Globus pallidus (tissue), 1 donor: ENCODE measurements at regions not wholly inside any gene's neighbourhood (a gene's known extent, or its start where the extent isn't known, plus 50 kb on each side); places are given as distances from the start of the nearest gene placed in this dataset.

ENCODE experiments used
- DNase-seq: peaks from one replicate; pipeline ENCODE4 v3.0.0-alpha.2; 2015; ENCODE audit warnings: low spot score

DNA sequence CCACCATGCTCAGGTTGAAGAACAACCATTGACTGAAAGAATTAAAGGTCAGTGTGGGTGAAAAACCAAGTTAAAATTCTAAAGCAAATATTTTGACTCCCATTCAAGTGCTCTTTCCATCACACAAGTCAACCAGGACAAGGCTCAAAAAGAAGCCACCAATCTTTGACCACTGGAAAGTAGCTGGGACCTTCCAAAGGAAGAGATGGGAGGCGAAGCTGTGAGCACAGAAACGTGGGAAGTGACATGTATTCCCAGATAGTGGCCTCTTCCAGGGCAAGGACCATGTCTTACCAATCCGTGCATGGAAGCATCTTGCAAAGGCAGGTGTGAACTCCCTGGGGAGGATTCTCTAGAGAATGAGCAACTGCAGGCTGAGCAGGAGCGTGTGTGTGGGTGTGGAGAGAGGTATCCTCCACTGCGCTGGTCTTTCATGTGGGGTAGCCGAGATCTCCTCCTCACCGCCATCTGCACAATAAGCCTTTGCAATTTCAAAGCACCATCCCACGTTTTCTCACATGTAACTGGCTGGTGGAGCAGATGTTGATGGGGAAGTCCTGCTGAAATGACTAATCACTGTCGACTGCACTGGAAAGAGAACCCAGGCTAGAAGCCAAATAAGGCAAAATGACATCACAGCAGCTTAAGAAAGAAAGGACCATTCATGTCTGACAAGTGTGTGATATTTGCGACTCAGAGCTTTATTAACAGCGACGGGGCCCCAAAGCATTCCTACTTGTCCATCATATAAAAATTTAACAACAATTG lies 189.4 kb upstream of the RREB1 start:
- no peak for DNase-seq

GRCh38 chr6:6919173-6919572 lies 188.6 kb upstream of the RREB1 start:
- no peak for DNase-seq

DNA sequence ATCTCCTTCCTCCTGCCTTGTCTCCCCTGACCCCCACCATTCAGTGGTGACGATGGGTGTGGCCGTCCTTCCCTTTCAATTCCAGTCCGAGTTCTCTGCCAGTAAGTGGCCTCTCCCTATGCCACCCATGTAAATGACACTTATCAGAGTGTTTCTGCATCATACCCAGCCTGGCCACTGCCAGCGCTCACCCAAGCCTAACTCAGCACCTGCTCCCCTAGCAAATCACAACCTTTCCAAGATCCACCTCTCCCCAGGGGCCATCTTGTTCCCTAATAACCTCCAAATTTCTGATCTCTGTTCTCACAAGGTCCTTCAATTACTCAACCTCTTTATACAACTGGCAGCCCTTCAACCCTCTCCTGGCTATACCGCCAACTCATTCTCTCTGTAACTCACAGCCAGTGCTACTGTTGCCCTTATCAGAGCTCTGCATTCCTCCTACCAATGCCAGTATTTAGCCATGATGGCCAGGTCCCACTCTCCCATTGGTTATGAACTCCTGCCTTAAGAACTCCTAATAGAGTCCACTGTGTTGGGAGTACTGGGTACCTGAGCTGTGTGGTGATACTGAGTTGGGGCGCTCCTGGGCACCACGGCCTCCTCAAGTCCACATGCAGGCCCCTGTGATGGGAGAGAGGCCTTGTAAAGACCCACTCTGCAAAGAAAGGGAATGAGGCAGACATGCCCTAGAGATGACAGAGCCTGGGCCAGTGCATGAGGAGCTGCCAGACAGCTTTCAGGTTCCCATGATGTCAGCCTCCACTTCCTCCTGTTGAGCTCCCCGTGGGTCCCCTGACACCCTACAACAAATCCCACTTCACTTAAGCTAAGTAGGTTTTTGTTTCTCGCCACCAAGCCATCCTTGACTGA lies 187.4 kb upstream of the RREB1 start:
- DNase-seq: no peak

GRCh38 chr6:6920987-6921313 lies 186.8 kb upstream of the RREB1 start:
- DNase-seq: no peak

DNA sequence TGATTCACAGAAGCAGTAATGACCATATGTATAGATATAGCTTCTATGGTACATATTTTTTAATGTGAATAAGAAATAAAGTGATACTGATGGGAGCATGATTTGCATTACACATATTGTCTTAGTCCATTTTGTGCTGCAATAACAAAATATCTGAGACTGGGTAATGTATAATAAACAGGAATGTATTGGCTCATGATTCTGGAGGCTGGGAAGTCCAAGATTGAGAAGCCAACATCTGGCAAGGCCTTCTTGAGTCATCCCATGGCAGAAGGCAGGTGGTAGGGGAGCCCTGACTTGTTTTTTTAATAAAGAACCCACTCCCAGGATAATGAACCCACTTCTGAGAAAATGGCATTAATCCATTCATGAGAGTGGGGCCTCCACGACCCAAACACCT lies 185.6 kb upstream of the RREB1 start:
- DNase-seq: no peak

DNA sequence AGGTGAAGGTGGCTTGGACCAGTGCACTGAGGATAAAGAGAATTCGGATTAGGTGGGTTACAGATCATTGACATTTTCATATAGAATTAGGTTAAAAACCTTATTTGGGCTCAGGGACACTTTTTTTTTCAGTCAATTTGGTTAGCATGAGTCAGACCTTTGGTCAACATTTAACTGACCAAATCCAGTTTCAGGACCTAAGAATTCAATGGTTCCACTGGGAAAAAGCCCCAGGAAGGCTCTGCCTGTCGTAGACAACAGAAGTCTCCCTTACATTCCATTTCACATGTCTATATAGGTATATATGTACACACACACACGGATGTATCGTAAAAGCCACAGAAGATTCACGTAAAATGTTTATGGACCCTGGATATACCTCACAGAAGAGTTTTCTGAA lies 184.2 kb upstream of the RREB1 start:
- DNase-seq: no peak

- DNase-seq: no peak
These were observed 183.1 kb upstream of the RREB1 start for GRCh38 chr6:6924708-6925107.

GRCh38 chr6:6925391-6926164 lies 182.2 kb upstream of the RREB1 start:
- DNase-seq: no peak

- no peak for DNase-seq
These were observed 180.9 kb upstream of the RREB1 start for GRCh38 chr6:6926856-6927255.

- DNase-seq: peak; percentile 12
These were observed 180.0 kb upstream of the RREB1 start for GRCh38 chr6:6927521-6928361.

- DNase-seq: no peak
These were observed 177.4 kb upstream of the RREB1 start for GRCh38 chr6:6930223-6930880.

DNA sequence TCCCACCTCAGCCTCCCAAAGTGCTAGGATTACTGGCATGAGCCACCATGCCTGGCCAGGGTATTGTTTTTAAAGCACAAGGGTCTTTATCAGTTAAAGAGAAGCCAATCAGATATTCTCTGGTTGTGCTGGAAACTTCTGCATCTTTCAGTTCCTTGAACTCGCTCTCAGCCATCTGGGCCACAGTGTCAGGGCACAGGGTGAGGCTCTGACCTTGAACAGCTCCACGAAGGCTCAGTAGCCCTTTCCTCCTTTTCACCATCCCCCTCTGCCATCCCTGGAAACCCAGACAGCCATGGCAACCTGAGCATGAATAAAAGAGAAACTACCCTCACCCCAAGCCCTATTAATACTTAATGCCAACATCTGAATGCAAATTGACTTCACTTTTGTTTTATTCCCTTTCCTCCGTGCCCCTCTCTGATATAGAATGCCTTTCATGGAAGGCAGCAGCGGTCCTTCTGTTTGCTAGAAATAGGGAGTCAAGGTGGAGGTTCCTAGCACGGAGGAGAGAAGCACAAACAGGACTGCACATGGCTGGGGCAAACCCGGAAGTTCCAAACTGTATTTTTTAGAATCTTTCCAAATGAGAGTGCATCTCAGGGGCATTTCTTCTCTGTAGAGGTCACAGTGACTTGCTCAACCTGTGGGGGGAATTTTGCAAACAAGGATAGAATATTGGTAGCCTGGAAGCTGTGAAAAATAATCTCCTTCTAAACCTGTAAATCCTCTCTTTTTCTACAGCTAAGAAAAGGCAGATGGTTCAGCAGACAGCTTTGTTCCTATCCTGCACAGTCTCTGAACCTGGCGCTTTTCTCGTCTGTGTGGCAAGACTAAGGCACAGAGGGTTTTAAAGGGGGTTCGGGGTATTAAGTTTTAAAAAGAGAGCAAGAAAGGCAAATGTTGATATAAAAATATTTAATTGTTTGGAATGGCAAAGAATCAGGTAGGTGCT lies 176.4 kb upstream of the RREB1 start:
- no peak for DNase-seq

GRCh38 chr6:6932341-6932740 lies 175.4 kb upstream of the RREB1 start:
- DNase-seq: no peak

DNA sequence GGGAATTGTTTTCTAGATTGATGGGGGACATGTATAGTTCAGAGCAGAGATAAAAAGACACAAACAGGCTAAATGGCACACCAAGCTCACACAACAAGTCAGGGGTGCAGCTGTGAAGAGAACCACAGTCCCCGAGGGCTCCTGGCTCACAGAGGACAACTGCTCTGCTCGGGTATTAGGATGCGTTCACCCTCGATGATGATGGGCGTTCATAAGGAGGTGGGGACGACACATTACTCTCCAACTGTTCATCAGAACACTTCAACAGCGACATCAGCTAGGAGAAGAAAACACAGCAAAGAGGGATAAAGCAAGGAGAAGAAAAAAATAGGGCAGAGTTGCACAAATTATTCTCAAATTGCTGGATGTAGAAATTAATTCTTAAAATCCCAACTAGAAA lies 174.8 kb upstream of the RREB1 start:
- no peak for DNase-seq

- no peak for DNase-seq
These were observed 167.4 kb upstream of the RREB1 start for GRCh38 chr6:6940031-6941025.

- DNase-seq: no peak
These were observed 166.6 kb upstream of the RREB1 start for GRCh38 chr6:6941201-6941600.

DNA sequence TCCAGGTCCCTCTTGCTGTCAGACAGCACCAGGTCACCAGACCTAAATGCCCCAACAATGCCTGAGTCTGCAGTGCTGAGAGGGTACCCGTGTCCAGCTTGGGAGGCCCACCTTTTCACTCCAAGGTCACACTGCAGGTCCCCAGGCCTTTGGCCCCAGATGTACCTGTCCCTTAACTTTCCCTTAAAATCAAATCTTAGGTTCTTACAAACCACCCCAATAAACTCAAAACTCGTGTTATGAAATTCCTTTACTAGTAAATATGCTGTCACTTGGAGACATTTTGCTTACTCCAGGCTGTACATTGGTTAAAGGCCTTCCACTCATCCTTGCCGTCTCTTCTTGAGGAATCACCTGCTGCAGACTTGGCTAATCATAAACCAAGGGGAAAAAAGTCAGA lies 165.7 kb upstream of the RREB1 start:
- no peak for DNase-seq

GRCh38 chr6:6942831-6943230 lies 164.9 kb upstream of the RREB1 start:
- DNase-seq: peak; percentile 22

- no peak for DNase-seq
These were observed 164.3 kb upstream of the RREB1 start for GRCh38 chr6:6943421-6943820.
